ENCODE measurements at regions not wholly inside any gene's neighbourhood (a gene's known extent, or its start where the extent isn't known, plus 50 kb on each side); places are given as distances from the start of the nearest gene placed in this dataset.

GRCh38 chrX:128457674-128458073, 405.5 kb upstream of the ACTRT1 start:
- no peak for TF ChIP-seq FOXM1 (IDR thresholded peaks at IDR 0.05; ENCODE audit: borderline replicate concordance, low read depth)
- TF ChIP-seq NFIC (IDR thresholded peaks at IDR 0.05), result no peak
- TF ChIP-seq EP300 (IDR thresholded peaks at IDR 0.05; ENCODE audit: borderline replicate concordance), result no peak
- no peak for TF ChIP-seq MAX (IDR thresholded peaks at IDR 0.05)
- TF ChIP-seq CREB1 (IDR thresholded peaks at IDR 0.05; ENCODE audit: low read depth), result no peak
- TF ChIP-seq REST (IDR thresholded peaks at IDR 0.05; ENCODE audit: low read depth), result no peak
- TF ChIP-seq EGR1 (IDR thresholded peaks at IDR 0.05), result no peak
- TF ChIP-seq ZBTB7A (IDR thresholded peaks at IDR 0.05; ENCODE audit: low read depth), result no peak
- no peak for TF ChIP-seq CEBPB (IDR thresholded peaks at IDR 0.05)
